ENCODE measurements at regions not wholly inside any gene's neighbourhood (a gene's known extent, or its start where the extent isn't known, plus 50 kb on each side); places are given as distances from the start of the nearest gene placed in this dataset.

DNA sequence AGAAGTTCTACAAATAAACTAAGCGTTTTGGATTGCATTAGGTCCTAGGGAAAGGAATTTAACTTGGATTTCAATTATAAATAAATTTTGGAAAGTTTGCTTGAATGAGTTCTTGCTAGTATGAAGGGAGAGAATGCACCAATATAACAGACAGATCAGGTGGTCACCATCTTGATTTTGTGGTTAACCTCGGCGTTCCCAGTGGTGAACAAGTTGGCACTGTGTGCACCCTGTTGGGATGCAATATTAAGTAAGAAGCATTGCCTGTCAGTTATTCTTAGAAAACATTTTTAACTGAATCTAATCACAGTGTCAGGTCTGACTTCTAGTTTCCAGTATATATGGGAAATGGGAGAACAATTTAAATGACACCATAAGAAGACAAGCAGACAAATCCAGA, 673.4 kb downstream of the SLC4A3 start:
- Mint-ChIP-seq H3K27me3 (no peaks in the 10 kb centered on the region), H3K36me3 (ENCODE audit: low read depth) (no peaks in the 10 kb centered on the region), H3K9me3 (no peaks in the 10 kb centered on the region), H3K27ac (no peak overlapping the region), H3K4me1 (no peaks in the 10 kb centered on the region), H3K4me3 (no peak overlapping the region)
- TF ChIP-seq, protein P1, sequence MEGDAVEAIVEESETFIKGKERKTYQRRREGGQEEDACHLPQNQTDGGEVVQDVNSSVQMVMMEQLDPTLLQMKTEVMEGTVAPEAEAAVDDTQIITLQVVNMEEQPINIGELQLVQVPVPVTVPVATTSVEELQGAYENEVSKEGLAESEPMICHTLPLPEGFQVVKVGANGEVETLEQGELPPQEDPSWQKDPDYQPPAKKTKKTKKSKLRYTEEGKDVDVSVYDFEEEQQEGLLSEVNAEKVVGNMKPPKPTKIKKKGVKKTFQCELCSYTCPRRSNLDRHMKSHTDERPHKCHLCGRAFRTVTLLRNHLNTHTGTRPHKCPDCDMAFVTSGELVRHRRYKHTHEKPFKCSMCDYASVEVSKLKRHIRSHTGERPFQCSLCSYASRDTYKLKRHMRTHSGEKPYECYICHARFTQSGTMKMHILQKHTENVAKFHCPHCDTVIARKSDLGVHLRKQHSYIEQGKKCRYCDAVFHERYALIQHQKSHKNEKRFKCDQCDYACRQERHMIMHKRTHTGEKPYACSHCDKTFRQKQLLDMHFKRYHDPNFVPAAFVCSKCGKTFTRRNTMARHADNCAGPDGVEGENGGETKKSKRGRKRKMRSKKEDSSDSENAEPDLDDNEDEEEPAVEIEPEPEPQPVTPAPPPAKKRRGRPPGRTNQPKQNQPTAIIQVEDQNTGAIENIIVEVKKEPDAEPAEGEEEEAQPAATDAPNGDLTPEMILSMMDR (IDR thresholded peaks at IDR 0.05) = no peak
- ChIA-PET CTCF (no interaction called here), POLR2A (no interaction called here)
- no peak for ATAC-seq (ENCODE audit: low read depth)
- no peak for DNase-seq
- intact Hi-C loops (cut with micrococcal nuclease) = no loop called here

DNA sequence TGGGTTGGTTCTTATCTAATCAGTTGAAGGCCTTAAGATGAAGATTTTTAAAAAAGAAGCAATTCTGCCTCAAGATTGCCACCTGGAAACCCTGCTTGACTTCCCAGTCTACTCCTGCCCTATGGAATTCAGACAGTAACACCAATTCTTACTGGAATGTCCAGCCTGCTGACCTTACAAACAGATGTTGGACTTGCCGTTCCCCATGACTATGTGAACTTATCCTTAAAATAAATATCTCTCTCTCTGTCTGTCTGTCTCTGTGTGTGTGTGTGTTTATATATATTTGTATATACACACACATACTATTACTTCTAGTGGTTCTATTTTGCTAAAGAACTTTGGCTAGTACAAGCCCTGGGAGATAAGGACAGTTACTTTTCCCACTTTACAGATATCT, 675.3 kb downstream of the SLC4A3 start:
- ChIA-PET CTCF (no interaction called here), POLR2A (no interaction called here)
- Mint-ChIP-seq H3K36me3 (ENCODE audit: low read depth) (no peaks in the 10 kb centered on the region), H3K9me3 (no peaks in the 10 kb centered on the region), H3K27me3 (no peaks in the 10 kb centered on the region), H3K27ac (no peak overlapping the region), H3K4me3 (no peak overlapping the region), H3K4me1 (no peaks in the 10 kb centered on the region)
- ATAC-seq (ENCODE audit: low read depth) (no peak), DNase-seq (no peak)
- TF ChIP-seq, protein P1 (IDR thresholded peaks at IDR 0.05) = no peak
- intact Hi-C loops (cut with micrococcal nuclease) = no loop called here

DNA sequence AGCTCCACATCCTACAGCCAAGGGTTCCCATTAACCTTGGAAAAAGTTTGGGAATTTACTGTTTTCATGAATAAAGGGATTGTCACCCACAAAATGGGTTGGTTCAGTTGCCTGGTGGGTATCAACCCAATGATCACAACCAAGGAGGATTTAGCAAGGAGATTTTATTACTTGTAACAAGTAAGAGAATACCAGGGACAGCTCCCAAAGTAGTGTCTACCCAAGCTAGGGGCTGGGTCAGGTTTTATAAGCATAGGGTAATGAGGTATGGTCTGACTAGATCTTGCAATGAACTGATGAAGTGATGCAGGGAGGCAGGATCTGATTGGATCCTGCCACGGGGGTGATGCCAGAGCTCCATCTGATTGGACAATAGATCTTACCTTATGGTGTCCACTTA, 681.8 kb downstream of the SLC4A3 start:
- ChIA-PET POLR2A (no interaction called here), CTCF (no interaction called here)
- no peaks in the 10 kb centered on the region for H3K27me3 Mint-ChIP-seq
- TF ChIP-seq, protein P1 (IDR thresholded peaks at IDR 0.05) = no peak
- ATAC-seq (ENCODE audit: low read depth) (no peak), DNase-seq (no peak)
- intact Hi-C loops (cut with micrococcal nuclease) = no loop called here
- H3K36me3 Mint-ChIP-seq (ENCODE audit: low read depth) = no peaks in the 10 kb centered on the region
- H3K9me3 Mint-ChIP-seq = peaks cover 3% of the 10 kb centered on the region
- H3K4me3 Mint-ChIP-seq = no peak overlapping the region
- no peak overlapping the region for H3K27ac Mint-ChIP-seq
- no peaks in the 10 kb centered on the region for H3K4me1 Mint-ChIP-seq

DNA sequence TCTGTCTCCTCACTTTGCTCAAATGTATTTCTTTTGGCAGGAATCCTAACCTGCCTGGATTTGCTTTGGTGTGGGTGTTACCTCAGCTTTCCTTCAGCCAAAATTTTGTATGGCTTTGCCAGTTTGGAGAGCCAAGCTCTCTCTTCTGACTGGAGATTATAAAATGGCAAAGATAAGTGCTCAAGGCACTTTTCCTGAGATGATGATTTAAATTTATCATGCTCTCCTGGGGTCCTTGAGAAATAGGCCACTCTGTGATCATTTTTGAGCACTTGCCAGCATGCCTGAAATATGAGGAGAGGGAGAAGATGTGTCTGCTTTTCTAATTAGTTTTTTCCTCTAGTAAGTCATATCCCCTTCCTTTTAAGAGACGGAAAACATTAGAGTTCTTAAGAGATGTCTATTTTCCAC, 683.0 kb downstream of the SLC4A3 start:
- intact Hi-C loops (cut with micrococcal nuclease) = no loop called here
- POLR2A ChIA-PET = no interaction called here
- H3K27me3 Mint-ChIP-seq = no peaks in the 10 kb centered on the region
- H3K4me3 Mint-ChIP-seq = no peak overlapping the region
- ATAC-seq (ENCODE audit: low read depth) (no peak), DNase-seq (no peak)
- H3K9me3 Mint-ChIP-seq = peaks cover 5% of the 10 kb centered on the region
- TF ChIP-seq, protein P1 (IDR thresholded peaks at IDR 0.05) = no peak
- no peaks in the 10 kb centered on the region for H3K4me1 Mint-ChIP-seq
- CTCF ChIA-PET = no interaction called here
- H3K36me3 Mint-ChIP-seq (ENCODE audit: low read depth) = no peaks in the 10 kb centered on the region
- H3K27ac Mint-ChIP-seq = no peak overlapping the region

DNA sequence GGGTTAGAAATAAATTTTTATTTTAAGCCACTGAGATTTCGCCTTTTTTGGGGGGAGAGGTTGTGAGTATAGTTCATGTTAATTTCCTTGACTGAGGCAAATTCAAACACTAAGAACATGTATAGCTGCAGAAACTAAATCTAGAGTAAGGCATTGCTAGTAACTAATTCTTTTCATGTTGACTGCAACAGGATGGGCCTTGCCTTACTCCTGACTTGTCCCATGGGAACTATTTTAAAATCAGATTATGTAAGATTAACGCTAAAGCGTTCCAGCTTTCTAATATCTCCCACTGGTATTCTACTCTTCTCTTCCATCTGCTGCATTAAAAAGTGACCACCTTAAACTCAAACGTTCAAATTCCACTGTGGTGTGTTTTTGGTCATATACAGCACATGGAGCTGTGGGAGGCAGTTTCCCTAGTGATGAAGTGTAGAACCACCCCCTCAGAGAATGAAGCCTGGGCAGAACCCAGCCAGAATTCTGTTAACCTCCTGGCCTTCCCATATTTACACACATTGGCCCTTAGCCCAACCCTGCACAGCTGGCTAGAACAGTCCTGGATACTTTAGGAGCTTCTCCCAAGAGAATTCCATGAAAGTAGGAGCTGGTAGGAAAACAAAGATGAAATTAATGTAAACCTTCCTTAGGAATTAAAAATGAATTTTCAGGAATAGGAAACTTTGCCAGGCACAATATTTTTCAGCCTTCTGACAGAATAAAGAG, 687.8 kb downstream of the SLC4A3 start:
- Mint-ChIP-seq H3K36me3 (ENCODE audit: low read depth) (no peaks in the 10 kb centered on the region), H3K27ac (no peak overlapping the region), H3K4me3 (no peak overlapping the region), H3K27me3 (no peaks in the 10 kb centered on the region), H3K9me3 (peaks cover 5% of the 10 kb centered on the region), H3K4me1 (no peaks in the 10 kb centered on the region)
- ATAC-seq (ENCODE audit: low read depth) = no peak
- no peak for DNase-seq
- CTCF ChIA-PET = no interaction called here
- POLR2A ChIA-PET = no interaction called here
- TF ChIP-seq, protein P1 (IDR thresholded peaks at IDR 0.05) = no peak
- intact Hi-C loops (cut with micrococcal nuclease) = no loop called here
